ENCODE measurements at regions not wholly inside any gene's neighbourhood (a gene's known extent, or its start where the extent isn't known, plus 50 kb on each side); places are given as distances from the start of the nearest gene placed in this dataset.

- no peaks in the 10 kb centered on the region for H4K20me1 ChIP-seq (ENCODE audit: insufficient read depth, low read length)
Measured at GRCh38 chr7:57328457-57328856, 121.5 kb upstream of the ZNF716 start.

DNA sequence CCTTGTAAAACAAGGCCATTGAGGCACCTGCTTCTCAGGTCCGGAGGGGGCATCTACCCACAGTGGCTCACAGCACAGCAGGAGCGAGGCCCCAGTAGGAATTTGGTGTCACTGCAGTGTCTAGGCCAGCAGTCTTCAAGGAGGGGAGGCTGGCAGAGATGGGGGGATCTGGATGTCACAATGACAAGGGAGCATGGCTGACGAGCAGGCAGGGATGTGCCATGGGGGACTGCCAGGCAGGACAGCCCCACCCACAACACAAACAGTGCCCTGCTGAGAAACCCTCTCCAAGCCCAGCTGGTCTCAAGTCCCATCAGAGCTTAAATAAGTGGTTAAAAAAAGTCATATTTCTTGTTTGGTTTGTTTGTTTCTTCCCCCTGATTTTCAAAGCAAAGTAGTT is 121.0 kb upstream of the ZNF716 start:
- H3K4me2 ChIP-seq (ENCODE audit: low read length), result no peak overlapping the region
- no peaks in the 10 kb centered on the region for H4K20me1 ChIP-seq (ENCODE audit: insufficient read depth, low read length)
- no peak overlapping the region for H3K9ac ChIP-seq (ENCODE audit: low read length)
- no peaks in the 10 kb centered on the region for H3K27me3 ChIP-seq (ENCODE audit: low read depth, low read length)
- H3K36me3 ChIP-seq (replicated peaks; ENCODE audit: low read depth, low read length), result no peaks in the 10 kb centered on the region
- no peaks in the 10 kb centered on the region for H3K79me2 ChIP-seq (ENCODE audit: low read length)
- H3K27ac ChIP-seq (ENCODE audit: low read length), result no peak overlapping the region
- H3K4me3 ChIP-seq (ENCODE audit: low read length), result no peak overlapping the region
- H3K4me1 ChIP-seq (ENCODE audit: low read length), result no peaks in the 10 kb centered on the region
- no peaks in the 10 kb centered on the region for H3K9me3 ChIP-seq (ENCODE audit: insufficient read depth, low read length)
- no peak overlapping the region for H2AFZ ChIP-seq (ENCODE audit: low read depth, low read length)
- TF ChIP-seq EZH2phosphoT487 (IDR thresholded peaks at IDR 0.05; ENCODE audit: low read depth), result no peak
- no peak for TF ChIP-seq CTCF (IDR thresholded peaks at IDR 0.05; ENCODE audit: low read depth, low read length)

More at GRCh38 chr7:57328457-57328856, 121.5 kb upstream of the ZNF716 start:
- H3K27ac ChIP-seq (ENCODE audit: low read length), result no peak overlapping the region
- H3K4me1 ChIP-seq (ENCODE audit: low read length), result no peaks in the 10 kb centered on the region
- H3K4me3 ChIP-seq (ENCODE audit: low read length), result no peak overlapping the region
- no peak overlapping the region for H2AFZ ChIP-seq (ENCODE audit: low read depth, low read length)
- H3K4me2 ChIP-seq (ENCODE audit: low read length), result no peak overlapping the region
- H3K27me3 ChIP-seq (ENCODE audit: low read depth, low read length), result no peaks in the 10 kb centered on the region
- no peaks in the 10 kb centered on the region for H3K36me3 ChIP-seq (replicated peaks; ENCODE audit: low read depth, low read length)
- TF ChIP-seq CTCF (IDR thresholded peaks at IDR 0.05; ENCODE audit: low read depth, low read length) (no peak), EZH2phosphoT487 (IDR thresholded peaks at IDR 0.05; ENCODE audit: low read depth) (no peak)
- no peaks in the 10 kb centered on the region for H3K79me2 ChIP-seq (ENCODE audit: low read length)
- no peak overlapping the region for H3K9ac ChIP-seq (ENCODE audit: low read length)
- H3K9me3 ChIP-seq (ENCODE audit: insufficient read depth, low read length), result no peaks in the 10 kb centered on the region

- no peak for TF ChIP-seq EZH2phosphoT487 (IDR thresholded peaks at IDR 0.05; ENCODE audit: low read depth)
- TF ChIP-seq CTCF (IDR thresholded peaks at IDR 0.05; ENCODE audit: low read depth, low read length), result no peak
- no peaks in the 10 kb centered on the region for H3K36me3 ChIP-seq (replicated peaks; ENCODE audit: low read depth, low read length)
- H3K4me2 ChIP-seq (ENCODE audit: low read length), result no peak overlapping the region
- H3K9ac ChIP-seq (ENCODE audit: low read length), result no peak overlapping the region
- no peaks in the 10 kb centered on the region for H3K9me3 ChIP-seq (ENCODE audit: insufficient read depth, low read length)
- H3K79me2 ChIP-seq (ENCODE audit: low read length), result no peaks in the 10 kb centered on the region
- no peak overlapping the region for H3K27ac ChIP-seq (ENCODE audit: low read length)
- no peaks in the 10 kb centered on the region for H3K27me3 ChIP-seq (ENCODE audit: low read depth, low read length)
- no peaks in the 10 kb centered on the region for H3K4me1 ChIP-seq (ENCODE audit: low read length)
- no peaks in the 10 kb centered on the region for H4K20me1 ChIP-seq (ENCODE audit: insufficient read depth, low read length)
- H2AFZ ChIP-seq (ENCODE audit: low read depth, low read length), result no peak overlapping the region
- no peak overlapping the region for H3K4me3 ChIP-seq (ENCODE audit: low read length)
Measured at GRCh38 chr7:57339198-57339944, 110.6 kb upstream of the ZNF716 start.

DNA sequence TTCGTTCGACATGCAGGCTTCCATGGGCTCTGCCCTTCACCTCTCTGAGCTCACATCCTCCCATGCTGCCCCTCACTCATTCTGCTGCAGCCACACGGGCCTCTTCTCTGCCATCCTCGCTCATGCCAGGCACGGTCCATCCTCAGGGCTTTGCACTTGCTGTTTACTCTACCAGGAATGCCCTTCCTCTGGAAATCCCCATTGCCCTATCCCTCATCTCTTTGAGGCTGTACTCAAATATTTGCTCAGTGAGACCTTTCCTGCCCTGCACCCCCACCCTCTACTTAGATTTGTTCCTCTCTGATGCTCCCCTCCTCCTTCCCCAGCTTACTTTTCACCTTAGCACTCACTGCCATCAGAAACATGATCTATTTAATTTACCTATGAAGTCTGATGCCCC is 107.0 kb upstream of the ZNF716 start:
- Histone ChIP-seq H3K36me3 (replicated peaks; ENCODE audit: low read depth, low read length) (no peaks in the 10 kb centered on the region), H3K9me3 (ENCODE audit: insufficient read depth, low read length) (no peaks in the 10 kb centered on the region), H3K4me3 (ENCODE audit: low read length) (no peak overlapping the region)

More for the DNA sequence above, 107.0 kb upstream of the ZNF716 start:
- Histone ChIP-seq H3K4me1 (ENCODE audit: low read length) (no peaks in the 10 kb centered on the region), H3K27ac (ENCODE audit: low read length) (no peak overlapping the region), H3K9ac (ENCODE audit: low read length) (no peak overlapping the region), H3K27me3 (ENCODE audit: low read depth, low read length) (no peaks in the 10 kb centered on the region), H3K79me2 (ENCODE audit: low read length) (no peaks in the 10 kb centered on the region), H3K4me2 (ENCODE audit: low read length) (no peak overlapping the region), H4K20me1 (ENCODE audit: insufficient read depth, low read length) (no peaks in the 10 kb centered on the region), H2AFZ (ENCODE audit: low read depth, low read length) (no peak overlapping the region)
- TF ChIP-seq EZH2phosphoT487 (IDR thresholded peaks at IDR 0.05; ENCODE audit: low read depth), result no peak
- TF ChIP-seq CTCF (IDR thresholded peaks at IDR 0.05; ENCODE audit: low read depth, low read length), result no peak

Data from OCI-LY3 (cell line).